H1 (cell line): ENCODE measurements at regions not wholly inside any gene's neighbourhood (a gene's known extent, or its start where the extent isn't known, plus 50 kb on each side); places are given as distances from the start of the nearest gene placed in this dataset.
A peak's percentile ranks its signal among the peaks of the same experiment; 100 is the strongest.

Source experiments
- CTCF ChIA-PET: fragments of 300-600 bp; sonication (Branson Sonifier 250); formaldehyde crosslinking; loops from one replicate; lab custom pipeline; 2021; ENCODE audit not compliant: partially characterized antibody; lab: Charles Lee
- POLR2A ChIA-PET: fragments of 300-600 bp; sonication (Branson Sonifier 250); formaldehyde crosslinking; loops from one replicate; lab custom pipeline; 2021; ENCODE audit warnings: inconsistent platforms; ENCODE audit not compliant: partially characterized antibody; lab: Charles Lee
- DNase-seq, 2 experiments: peaks; one replicate each; pipeline versions ENCODE4 v3.0.0 to v3.0.0-alpha.2; 2010 to 2022; ENCODE audit warnings: low spot score in 2 of 2, low read depth in 1 of 2, mixed read lengths in 1 of 2
- FAIRE-seq: peaks from 2 replicates; lab custom pipeline; 2011; peaks lifted over from hg19 to GRCh38; lab: Jason Lieb, UNC
- H2AFZ ChIP-seq: 2 replicates; pipeline ENCODE4 v1.8.1; 2012; ENCODE audit warnings: low read length, inconsistent platforms
- H2AK5ac ChIP-seq: 2 replicates; pipeline ENCODE4 v1.6.1; 2013; ENCODE audit warnings: low read depth, low read length
- H2BK120ac ChIP-seq: replicated peaks from 2 replicates; pipeline ENCODE3; 2013; ENCODE audit warnings: low read depth, low read length, inconsistent platforms
- H2BK12ac ChIP-seq: 2 replicates; pipeline ENCODE4 v1.6.1; 2013; ENCODE audit warnings: low read depth, low read length
- H2BK15ac ChIP-seq: 2 replicates; pipeline ENCODE4 v1.6.1; 2013; ENCODE audit warnings: low read length
- H2BK20ac ChIP-seq: 2 replicates; pipeline ENCODE4 v1.6.1; 2013; ENCODE audit warnings: low read length
- H2BK5ac ChIP-seq: 2 replicates; pipeline ENCODE4 v1.6.1; 2013; ENCODE audit warnings: low read depth, low read length
- H3K14ac ChIP-seq: 2 replicates; pipeline ENCODE4 v1.6.1; 2013; ENCODE audit warnings: inconsistent platforms; ENCODE audit not compliant: insufficient read length
- H3K18ac ChIP-seq: 2 replicates; pipeline ENCODE4 v1.6.1; 2013; ENCODE audit warnings: low read length; ENCODE audit errors: extremely low read depth
- H3K23ac ChIP-seq: 2 replicates; pipeline ENCODE4 v1.6.1; 2013; ENCODE audit warnings: inconsistent platforms; ENCODE audit not compliant: insufficient read length
- H3K23me2 ChIP-seq: 2 replicates; pipeline ENCODE4 v1.6.1; 2013; ENCODE audit warnings: low read depth, low read length
- H3K27ac ChIP-seq: 2 replicates; pipeline ENCODE4 v1.6.1; 2011; ENCODE audit warnings: low read depth, low read length, inconsistent platforms
- H3K27me3 ChIP-seq, 4 experiments: replicated peaks in 1 of 4; 1 replicate in 1 of 4; 2 replicates in 3 of 4; pipeline versions ENCODE4 v1.6.1 to v1.8.1; 2011 to 2013; ENCODE audit warnings: low read length in 3 of 4, mild to moderate bottlenecking in 3 of 4, inconsistent platforms in 2 of 4, mixed read lengths in 2 of 4, moderate library complexity in 1 of 4; ENCODE audit not compliant: control insufficient read depth in 3 of 4, insufficient read depth in 3 of 4; ENCODE audit errors: extremely low read depth in 1 of 4
- H3K36me3 ChIP-seq, 4 experiments: 2 replicates each; pipeline versions ENCODE4 v1.6.1 to v1.8.1; 2011 to 2013; ENCODE audit warnings: mild to moderate bottlenecking in 4 of 4, low read length in 3 of 4, moderate library complexity in 2 of 4, control low read depth in 1 of 4, inconsistent platforms in 1 of 4; ENCODE audit not compliant: insufficient read depth in 4 of 4, control insufficient read depth in 2 of 4
- H3K4ac ChIP-seq: replicated peaks from 2 replicates; pipeline ENCODE3; 2013; ENCODE audit warnings: low read length, low read depth, mixed read lengths, inconsistent platforms; ENCODE audit not compliant: insufficient read length
- H3K4me1 ChIP-seq, 4 experiments: replicated peaks in 1 of 4; 1 replicate in 1 of 4; 2 replicates in 3 of 4; pipeline versions ENCODE4 v1.6.1 to v1.8.1; 2011 to 2013; ENCODE audit warnings: low read length in 3 of 4, inconsistent platforms in 2 of 4, mixed read lengths in 1 of 4; ENCODE audit not compliant: insufficient read depth in 4 of 4, control insufficient read depth in 3 of 4
- H3K4me2 ChIP-seq, 2 experiments: 2 replicates each; pipeline versions ENCODE4 v1.6.1 to v1.8.1; 2011 to 2013; ENCODE audit warnings: low read depth in 2 of 2, low read length in 2 of 2, control low read depth in 1 of 2, inconsistent platforms in 1 of 2, mild to moderate bottlenecking in 1 of 2; ENCODE audit not compliant: insufficient read depth in 1 of 2
- H3K4me3 ChIP-seq, 4 experiments: fragments of 200-600, 300-600 bp in 1 of 4; sonication (generic), shearing (Covaris generic), sonication (Bioruptor Twin) in 1 of 4; 2 replicates each; pipeline versions ENCODE4 v1.5.1 to v1.8.1; 2011 to 2016; ENCODE audit warnings: low read length in 4 of 4, low read depth in 3 of 4, control low read depth in 2 of 4, inconsistent platforms in 2 of 4, mild to moderate bottlenecking in 2 of 4, mixed read lengths in 1 of 4, moderate library complexity in 1 of 4; ENCODE audit not compliant: insufficient read depth in 2 of 4; ENCODE audit errors: extremely low read depth in 1 of 4
- H3K56ac ChIP-seq: replicated peaks from 2 replicates; pipeline ENCODE3; 2013; ENCODE audit warnings: low read depth, mild to moderate bottlenecking, mixed read lengths, low read length, inconsistent platforms; ENCODE audit not compliant: insufficient read length
- H3K79me1 ChIP-seq: 2 replicates; pipeline ENCODE4 v1.6.1; 2013; ENCODE audit warnings: low read depth, low read length, control low read depth
- H3K79me2 ChIP-seq, 2 experiments: 2 replicates each; pipeline versions ENCODE4 v1.6.1 to v1.8.1; 2012 to 2013; ENCODE audit warnings: low read length in 2 of 2, mild to moderate bottlenecking in 2 of 2, inconsistent platforms in 1 of 2; ENCODE audit not compliant: insufficient read depth in 2 of 2, control insufficient read depth in 1 of 2
- H3K9ac ChIP-seq, 4 experiments: replicated peaks in 1 of 4; 1 replicate in 1 of 4; 2 replicates in 3 of 4; pipeline versions ENCODE4 v1.6.1 to v1.8.1; 2011 to 2013; ENCODE audit warnings: low read depth in 3 of 4, low read length in 3 of 4, control low read depth in 2 of 4, mild to moderate bottlenecking in 2 of 4, moderate library complexity in 2 of 4, inconsistent platforms in 1 of 4; ENCODE audit errors: extremely low read depth in 1 of 4
- H3K9me3 ChIP-seq, 2 experiments: 2 replicates each; pipeline versions ENCODE4 v1.6.1 to v1.8.1; 2012 to 2013; ENCODE audit warnings: mild to moderate bottlenecking in 2 of 2, moderate library complexity in 2 of 2, control low read depth in 1 of 2, inconsistent platforms in 1 of 2, low read depth in 1 of 2, low read length in 1 of 2, mixed read lengths in 1 of 2; ENCODE audit not compliant: insufficient read depth in 2 of 2
- H4K20me1 ChIP-seq, 2 experiments: replicated peaks in 1 of 2; 2 replicates each; pipeline versions ENCODE3 to v1.8.1; 2011 to 2013; ENCODE audit warnings: inconsistent platforms in 2 of 2, low read length in 2 of 2, mild to moderate bottlenecking in 1 of 2; ENCODE audit not compliant: insufficient read depth in 2 of 2, control insufficient read depth in 1 of 2
- H4K5ac ChIP-seq: 2 replicates; pipeline ENCODE4 v1.6.1; 2013; ENCODE audit warnings: low read length, low read depth, mixed read lengths, inconsistent platforms; ENCODE audit not compliant: insufficient read length
- H4K8ac ChIP-seq: 2 replicates; pipeline ENCODE4 v1.8.0; 2013; ENCODE audit warnings: mild to moderate bottlenecking, moderate library complexity, low read length, inconsistent platforms; ENCODE audit not compliant: insufficient read depth; ENCODE audit errors: extremely low read depth
- H4K91ac ChIP-seq: replicated peaks from 2 replicates; pipeline ENCODE3; 2013; ENCODE audit warnings: low read length, mixed read lengths, inconsistent platforms; ENCODE audit not compliant: insufficient read length
- CTCF ChIP-seq, 3 experiments: IDR thresholded peaks; 1 replicate in 2 of 3; 2 replicates in 1 of 3; pipeline versions ENCODE4 v1.5.1 to v1.6.1; 2011; ENCODE audit warnings: low read length in 3 of 3, mild to moderate bottlenecking in 3 of 3, inconsistent platforms in 2 of 3, low read depth in 1 of 3, moderate library complexity in 1 of 3; ENCODE audit not compliant: insufficient read depth in 1 of 3; ENCODE audit errors: control extremely low read depth in 1 of 3
- EGR1 ChIP-seq: IDR thresholded peaks from 2 replicates; pipeline ENCODE4 v1.6.1; 2011; ENCODE audit warnings: low read depth, low read length, borderline replicate concordance
- GTF2F1 ChIP-seq: IDR thresholded peaks from 2 replicates; pipeline ENCODE4 v1.6.1; 2012; ENCODE audit warnings: low read depth, low read length, improper control_type of control experiment, borderline replicate concordance
- KDM1A ChIP-seq: fragments of 200-600, 300-600 bp; sonication (generic); IDR thresholded peaks from 2 replicates; pipeline ENCODE4 v1.7.1; 2016; ENCODE audit warnings: mild to moderate bottlenecking, low read length, borderline replicate concordance
- KDM4A ChIP-seq: IDR thresholded peaks from one replicate; pipeline ENCODE4 v1.7.1; 2012; ENCODE audit warnings: low read depth, mild to moderate bottlenecking, moderate library complexity, low read length, inconsistent platforms; ENCODE audit not compliant: severe bottlenecking
- PHF8 ChIP-seq: fragments of 200-600 bp; sonication (generic); conservative IDR thresholded peaks from 2 replicates; pipeline ENCODE4 v1.7.1; 2012; ENCODE audit warnings: low read depth, mild to moderate bottlenecking, inconsistent platforms, low read length, moderate library complexity
- RAD21 ChIP-seq, 2 experiments: IDR thresholded peaks in 1 of 2; conservative IDR thresholded peaks in 1 of 2; 2 replicates each; pipeline ENCODE4 v1.6.1; 2011; ENCODE audit warnings: low read depth in 2 of 2, low read length in 2 of 2, improper control_type of control experiment in 1 of 2, inconsistent platforms in 1 of 2, mild to moderate bottlenecking in 1 of 2, moderate library complexity in 1 of 2
- RXRA ChIP-seq: IDR thresholded peaks from 2 replicates; pipeline ENCODE4 v1.6.1; 2011; ENCODE audit warnings: low read depth, mild to moderate bottlenecking, low read length, moderate library complexity; ENCODE audit not compliant: insufficient read depth
- SAP30 ChIP-seq: fragments of 300-600 bp; sonication (generic); IDR thresholded peaks from 2 replicates; pipeline ENCODE4 v1.7.1; 2012; ENCODE audit warnings: low read length, moderate library complexity, mild to moderate bottlenecking, inconsistent platforms; ENCODE audit not compliant: insufficient read depth, insufficient replicate concordance
- SP1 ChIP-seq: IDR thresholded peaks from 2 replicates; pipeline ENCODE4 v1.6.1; 2011; ENCODE audit warnings: low read depth, low read length
- WGBS, 2 experiments: shearing (Covaris generic) in 1 of 2; methylation state at CpG; one replicate each; pipeline versions ENCODE4 v1.1.6 to v1.1.7; 2013 to 2015; ENCODE audit warnings: low lambda C conversion rate in 2 of 2, mixed read lengths in 2 of 2, inconsistent platforms in 1 of 2, low coverage in 1 of 2, missing lambda C conversion rate in 1 of 2; ENCODE audit not compliant: insufficient replicate concordance in 2 of 2, insufficient coverage in 1 of 2, insufficient read length in 1 of 2; ENCODE audit errors: extremely low coverage in 1 of 2, missing lambda C conversion rate in 1 of 2; 5-methylcytosine and 5-hydroxymethylcytosine counted together

GRCh38 chr3:61381745-61382392, 130.6 kb upstream of the FHIT start:
- Histone ChIP-seq H3K4me3 (no peak overlapping the region), H2BK5ac (no peak overlapping the region), H4K91ac (no peak overlapping the region), H3K23me2 (no peaks in the 10 kb centered on the region), H3K79me2 (no peaks in the 10 kb centered on the region), H2BK15ac (no peak overlapping the region), H2BK120ac (no peak overlapping the region), H3K23ac (no peak overlapping the region), H2AFZ (no peak overlapping the region), H3K4ac (no peak overlapping the region), H3K27me3 (no peaks in the 10 kb centered on the region), H4K5ac (no peak overlapping the region), H3K4me1 (no peaks in the 10 kb centered on the region; a peak in 1 of 7 replicates), H2BK12ac (no peak overlapping the region), H3K9ac (no peak overlapping the region), H4K8ac (no peak overlapping the region), H3K14ac (no peak overlapping the region), H3K18ac (no peak overlapping the region), H3K9me3 (no peaks in the 10 kb centered on the region), H4K20me1 (no peaks in the 10 kb centered on the region), H3K4me2 (no peak overlapping the region), H3K79me1 (no peaks in the 10 kb centered on the region), H3K56ac (no peak overlapping the region), H3K36me3 (no peaks in the 10 kb centered on the region), H3K27ac (no peak overlapping the region), H2AK5ac (no peak overlapping the region), H2BK20ac (no peak overlapping the region)
- ChIA-PET POLR2A (no interaction called here), CTCF (interaction anchor here (0.5 to 2.5 kb wide), 28 partner anchors 9 to 1242 kb away, joined by 3 to 28 read pairs (median 4); no protein-coding TSS in a partner anchor)
- no peak for DNase-seq
- WGBS, 2 experiments = 83% methylated on average over 7 of the region's 7 CpGs; no CpG with 5 or more reads in 1 of the 2 experiments
- FAIRE-seq = peak; percentile 73
- no peak for TF ChIP-seq EGR1
- no peak for TF ChIP-seq PHF8
- TF ChIP-seq SP1 = no peak
- peak in 2 of 3 experiments; percentile 47 to 70; a peak in 2 of 4 replicates for TF ChIP-seq CTCF (IDR thresholded peaks at IDR 0.05; ENCODE audit: control extremely low read depth in 1 of 3, insufficient read depth in 1 of 3, low read depth in 1 of 3, low read length in 3 of 3)
- TF ChIP-seq RAD21 (IDR thresholded peaks at IDR 0.05 in 1 of 2, conservative IDR thresholded peaks at IDR 0.05 in 1 of 2; ENCODE audit: low read depth in 2 of 2, low read length in 2 of 2) = peak; percentile 79 to 83
- no peak for TF ChIP-seq KDM4A
- TF ChIP-seq RXRA = no peak
- TF ChIP-seq SAP30 = no peak
- no peak for TF ChIP-seq GTF2F1
- no peak for TF ChIP-seq KDM1A
